HG03139 (cell line): ENCODE measurements at regions not wholly inside any gene's neighbourhood (a gene's known extent, or its start where the extent isn't known, plus 50 kb on each side); places are given as distances from the start of the nearest gene placed in this dataset.

ENCODE experiments used
- ATAC-seq: cut with Tn5 transposase; IDR thresholded peaks from one replicate; pipeline ENCODE4 v1.9.1; 2021; ENCODE audit not compliant: unreplicated experiment

DNA sequence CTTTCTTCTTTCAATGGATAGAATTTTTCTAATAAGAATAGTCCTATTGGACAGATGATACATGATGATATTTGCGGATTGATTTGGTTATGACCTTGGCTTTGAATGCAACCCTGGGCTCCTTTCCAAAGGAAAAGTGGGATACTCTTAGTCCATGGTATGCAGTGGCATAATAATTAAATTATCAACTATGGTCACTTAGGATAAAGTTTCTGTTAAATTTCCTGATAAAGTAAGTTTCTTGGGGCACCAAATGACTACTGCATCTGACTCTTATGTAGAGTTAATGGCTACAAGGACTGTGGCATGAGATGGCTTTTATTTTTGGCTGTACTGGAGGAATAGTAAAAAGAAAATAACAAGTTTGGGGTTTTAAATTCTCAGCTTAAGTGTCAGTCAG lies 126.7 kb downstream of the QPCT start:
- ATAC-seq: no peak

DNA sequence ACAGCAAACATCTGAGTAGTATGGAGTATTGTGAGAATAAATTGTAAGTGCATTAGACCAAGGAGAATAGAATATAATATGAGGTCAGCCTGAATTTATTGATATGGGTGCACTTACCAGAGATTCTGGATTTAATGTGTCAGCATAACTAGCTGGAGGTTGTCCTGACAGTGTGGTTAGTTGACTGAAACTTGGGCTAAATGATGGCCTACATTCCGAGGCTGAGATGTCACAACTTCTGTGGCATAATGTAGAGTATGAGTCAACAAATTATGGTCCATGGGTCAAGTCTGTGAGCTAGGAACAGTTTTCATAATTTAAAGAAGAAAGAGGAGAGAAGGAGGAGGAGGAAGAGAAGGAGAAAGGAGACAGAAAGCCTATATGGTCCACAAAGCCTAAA lies 127.6 kb downstream of the QPCT start:
- ATAC-seq: no peak

DNA sequence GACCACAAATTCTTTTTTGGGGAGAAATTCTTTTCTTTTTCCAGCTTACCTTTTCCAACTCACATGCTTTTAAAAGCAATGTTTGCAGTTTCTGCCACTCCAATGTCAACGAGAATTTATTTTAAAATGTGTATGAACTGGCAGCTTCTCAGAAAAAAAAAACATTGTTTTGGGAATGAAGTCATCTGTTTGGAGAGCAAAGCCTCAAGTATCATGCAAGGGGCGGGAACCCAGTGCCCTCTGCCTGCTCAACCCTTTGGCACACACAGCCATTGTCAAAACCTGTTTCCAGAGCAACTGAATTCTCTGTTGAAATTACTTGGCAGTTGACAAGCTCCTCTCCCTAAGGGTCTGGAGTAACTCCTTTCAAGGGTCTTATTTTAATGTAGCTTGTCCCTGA lies 128.5 kb downstream of the QPCT start:
- no peak for ATAC-seq

DNA sequence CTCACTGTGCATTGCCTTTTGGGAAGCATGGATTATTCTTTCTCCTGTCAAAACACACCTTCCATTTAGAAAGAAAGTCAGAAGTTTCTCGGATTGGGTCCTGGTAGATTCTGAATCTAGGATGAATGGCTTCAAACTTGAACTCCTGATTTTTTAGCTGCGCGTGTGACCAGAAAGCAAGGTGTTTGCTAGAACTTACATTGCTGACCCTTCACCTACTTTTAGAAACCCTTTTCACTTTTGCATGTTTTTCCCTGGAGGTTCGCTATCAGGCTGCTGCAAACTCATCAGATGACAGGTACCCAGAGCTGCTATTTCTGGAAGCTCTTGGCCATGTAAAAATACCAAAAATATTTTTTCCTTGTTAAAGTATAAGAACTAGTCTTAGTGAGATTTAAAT lies 132.0 kb downstream of the QPCT start:
- ATAC-seq: no peak

DNA sequence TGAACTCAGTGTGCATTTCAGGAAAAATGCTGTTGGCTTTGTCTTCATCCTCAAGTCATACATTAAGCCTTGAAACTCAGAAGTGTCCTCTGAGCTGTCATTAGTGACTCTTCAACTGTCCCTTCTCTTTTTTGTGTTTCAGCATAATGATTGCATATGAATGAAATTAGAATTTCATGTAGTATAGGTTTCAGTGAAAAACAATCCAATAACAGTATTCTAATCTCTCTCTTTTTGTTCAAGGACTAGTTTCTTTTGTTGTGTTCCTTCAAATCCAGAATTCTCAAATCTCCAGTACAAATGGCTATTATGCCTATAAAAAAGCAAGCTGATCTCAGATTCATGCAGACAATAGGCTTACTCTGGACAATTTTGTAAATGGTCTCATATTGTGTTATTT lies 133.5 kb downstream of the QPCT start:
- ATAC-seq: no peak

DNA sequence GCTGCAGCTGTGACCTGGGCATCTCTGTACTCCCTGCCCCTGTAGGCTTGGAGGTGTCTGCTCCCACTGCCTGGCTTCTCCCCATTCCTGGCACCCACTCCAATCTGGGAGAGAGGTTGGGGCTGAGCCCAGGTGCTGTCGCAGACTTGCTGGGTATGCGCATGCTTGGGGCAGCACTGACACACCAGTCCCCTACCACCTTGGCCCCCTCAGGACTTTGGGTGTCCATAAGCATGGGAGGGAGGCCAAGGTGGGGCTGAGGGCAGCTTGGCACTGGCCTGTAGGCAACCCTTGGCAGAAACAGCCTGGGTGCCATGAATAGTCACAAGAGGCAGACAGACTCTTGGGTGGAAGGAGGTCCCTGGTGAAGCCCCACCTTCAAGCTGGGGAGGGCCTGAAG lies 136.8 kb downstream of the QPCT start:
- no peak for ATAC-seq

DNA sequence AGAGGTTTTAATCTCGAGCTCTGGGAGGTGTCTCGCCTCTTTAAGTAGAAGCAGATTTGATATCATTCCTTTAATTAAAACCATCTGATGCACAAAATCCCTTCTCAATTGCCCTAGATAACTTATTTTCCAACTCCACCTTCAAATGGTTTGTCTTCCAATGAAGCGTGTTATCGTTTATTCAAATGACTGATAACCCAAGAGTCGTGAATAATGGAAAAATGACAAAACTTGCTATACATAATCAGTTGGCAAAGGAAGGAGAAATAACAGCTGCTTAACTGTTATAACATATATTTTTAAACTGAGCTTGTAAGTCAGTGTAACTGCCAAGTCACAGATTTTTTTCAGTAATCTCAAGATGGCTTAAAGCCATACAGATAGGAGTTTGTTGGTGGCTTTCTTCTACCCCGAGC lies 144.6 kb downstream of the QPCT start:
- no peak for ATAC-seq

DNA sequence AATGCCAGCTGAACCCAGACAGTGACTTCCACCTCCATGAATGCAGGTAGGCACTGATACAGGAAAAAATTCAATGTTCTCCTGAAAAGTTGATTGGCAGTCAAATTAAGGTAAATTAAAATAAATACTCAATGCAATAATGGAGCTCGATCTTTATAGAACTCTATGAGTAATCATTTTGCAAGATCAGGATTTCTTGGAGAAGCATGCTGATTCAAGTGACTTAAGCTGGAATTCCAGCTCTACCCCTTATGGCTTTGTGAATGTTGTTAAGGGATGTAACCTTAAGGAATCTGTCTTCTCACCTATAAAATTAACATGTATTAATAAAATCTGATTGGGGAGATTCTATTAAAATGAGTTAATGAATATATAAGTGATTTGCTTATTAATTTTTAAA lies 145.1 kb downstream of the QPCT start:
- no peak for ATAC-seq

DNA sequence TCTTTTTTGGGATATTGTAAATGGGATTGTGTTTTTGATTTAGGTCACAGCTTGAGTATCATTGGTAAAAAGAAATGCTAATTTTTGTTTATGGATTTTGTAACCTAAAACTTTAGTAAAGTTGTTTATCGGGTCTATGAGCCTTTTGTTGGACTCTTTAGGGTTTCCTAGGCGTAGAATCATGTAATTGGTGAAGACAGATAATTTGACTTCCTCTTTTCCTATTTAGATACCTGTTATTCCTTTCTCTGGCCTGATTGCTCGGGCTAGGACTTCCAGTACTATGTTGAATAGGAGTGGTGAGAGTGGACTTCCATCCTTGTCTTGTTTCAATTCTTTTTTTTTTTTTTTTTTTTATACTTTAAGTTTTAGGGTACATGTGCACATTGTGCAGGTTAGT lies 149.0 kb downstream of the QPCT start:
- no peak for ATAC-seq

DNA sequence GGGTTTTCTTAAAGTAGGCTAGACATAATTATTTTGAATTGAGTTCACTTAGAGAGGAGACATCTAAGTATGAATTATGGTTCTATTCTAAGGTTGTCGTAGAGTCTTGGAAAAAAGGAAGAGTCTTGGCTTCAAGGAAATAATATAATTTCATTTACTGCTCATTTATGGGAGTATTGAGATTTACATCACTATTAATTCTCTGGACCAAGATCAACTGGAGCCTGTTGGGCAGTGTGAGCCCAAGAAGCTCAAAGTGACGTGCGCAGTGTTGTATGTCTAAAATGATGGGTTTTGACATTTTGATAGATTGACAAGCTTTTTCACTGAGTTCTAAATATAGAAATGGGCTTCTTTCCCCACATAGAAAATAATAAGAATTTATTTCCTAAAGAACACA lies 154.7 kb downstream of the QPCT start:
- no peak for ATAC-seq

DNA sequence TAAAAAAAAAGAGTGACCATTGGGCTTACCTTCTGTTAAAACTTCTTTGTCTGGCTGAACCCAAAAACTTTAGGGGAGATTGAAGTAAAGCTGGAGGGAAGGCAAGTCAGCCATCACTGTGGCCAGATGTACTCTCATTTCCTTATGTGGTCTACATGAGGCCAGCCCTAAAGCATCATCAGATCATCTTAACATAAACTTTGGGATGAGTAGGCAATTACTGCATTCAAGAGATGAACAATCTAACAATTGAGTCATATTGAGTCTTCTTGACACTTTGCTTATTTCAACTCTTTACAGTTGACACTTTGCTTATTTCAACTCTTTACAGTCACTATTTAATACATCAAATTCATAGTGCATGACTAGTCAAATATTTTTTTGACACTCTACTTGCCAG lies 155.6 kb downstream of the QPCT start:
- no peak for ATAC-seq

DNA sequence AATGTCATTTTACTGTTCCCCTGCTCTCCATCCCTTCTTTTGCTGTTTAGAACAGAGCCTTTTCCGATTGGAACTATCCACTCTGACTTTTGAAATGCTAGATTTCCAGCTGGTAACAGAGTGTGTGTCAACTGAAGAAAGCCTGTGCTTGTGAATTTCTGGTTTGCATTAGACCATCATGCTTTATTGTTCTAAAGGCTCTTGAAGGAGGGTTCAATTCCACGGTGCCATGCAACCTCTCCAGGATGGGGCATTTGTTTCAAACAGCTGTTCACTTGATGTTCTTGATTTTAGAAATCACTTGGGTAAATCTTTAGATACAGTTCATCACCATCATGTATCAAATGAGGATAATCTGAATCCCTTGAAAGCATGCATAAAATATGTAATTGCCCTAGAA lies 156.7 kb downstream of the QPCT start:
- ATAC-seq: no peak

DNA sequence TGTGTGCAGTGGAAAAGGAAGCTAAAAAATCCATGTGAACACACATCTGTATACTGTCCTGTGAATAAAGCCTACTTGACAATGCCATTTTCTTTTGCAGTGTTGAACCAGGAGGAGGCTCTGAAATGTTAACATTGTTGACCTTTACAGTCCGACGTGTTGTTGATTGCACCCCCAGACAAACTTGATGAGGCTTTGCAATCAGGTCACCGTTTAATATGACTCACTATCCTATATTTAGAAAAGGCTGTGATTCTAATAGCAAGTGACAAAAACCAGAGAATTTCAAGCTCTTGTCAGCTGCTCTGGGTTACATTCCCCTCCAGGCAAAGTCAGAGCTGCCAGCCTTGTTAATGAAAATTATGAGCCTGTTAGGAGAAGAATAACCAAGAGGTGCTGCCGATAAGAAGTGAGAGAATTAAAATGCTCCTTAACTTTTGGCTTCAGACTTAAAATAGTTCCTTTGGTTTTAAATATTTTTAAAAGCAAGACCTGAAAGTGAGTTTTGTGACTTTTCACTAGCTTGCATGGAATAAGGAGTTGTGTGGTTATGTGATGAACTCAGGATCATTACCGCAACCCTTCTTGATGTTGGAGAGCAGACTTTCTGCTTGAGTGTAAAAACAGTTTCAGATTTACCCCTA lies 162.1 kb downstream of the QPCT start:
- ATAC-seq: no peak

DNA sequence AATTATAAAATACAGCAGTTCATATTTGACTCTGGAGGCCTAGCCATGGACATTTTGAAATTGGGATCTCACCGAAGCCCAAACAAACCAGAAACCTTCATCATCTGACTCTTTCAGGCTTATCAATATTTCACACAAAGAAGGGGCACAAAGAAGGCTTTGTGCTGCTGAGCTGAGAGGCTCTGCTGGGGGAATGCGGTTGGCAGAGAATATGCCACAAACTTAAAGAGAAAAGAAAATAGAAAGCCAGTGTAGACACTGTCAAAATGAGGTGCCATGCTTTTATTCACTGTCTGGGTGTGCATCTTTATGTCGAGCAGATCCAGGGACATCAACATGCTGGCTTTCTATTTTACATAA lies 162.6 kb downstream of the QPCT start:
- no peak for ATAC-seq

DNA sequence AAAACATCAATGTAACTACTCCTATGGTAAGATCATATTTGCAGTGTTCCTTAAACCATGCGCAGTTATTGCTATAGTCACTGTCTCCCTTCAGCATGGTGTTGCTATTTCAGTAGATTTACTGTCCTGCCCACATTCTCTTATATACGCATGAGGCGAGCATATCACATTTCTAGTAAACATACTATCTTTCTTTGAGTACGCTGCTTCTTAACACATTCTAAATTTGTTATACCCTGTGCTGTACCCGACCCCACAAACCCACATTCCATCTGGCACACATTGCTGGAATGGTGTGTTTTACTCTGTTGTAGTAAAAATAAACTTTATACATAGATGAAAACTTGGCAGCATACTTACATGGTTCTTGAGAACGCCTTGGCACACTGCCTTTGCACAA lies 163.3 kb downstream of the QPCT start:
- no peak for ATAC-seq

DNA sequence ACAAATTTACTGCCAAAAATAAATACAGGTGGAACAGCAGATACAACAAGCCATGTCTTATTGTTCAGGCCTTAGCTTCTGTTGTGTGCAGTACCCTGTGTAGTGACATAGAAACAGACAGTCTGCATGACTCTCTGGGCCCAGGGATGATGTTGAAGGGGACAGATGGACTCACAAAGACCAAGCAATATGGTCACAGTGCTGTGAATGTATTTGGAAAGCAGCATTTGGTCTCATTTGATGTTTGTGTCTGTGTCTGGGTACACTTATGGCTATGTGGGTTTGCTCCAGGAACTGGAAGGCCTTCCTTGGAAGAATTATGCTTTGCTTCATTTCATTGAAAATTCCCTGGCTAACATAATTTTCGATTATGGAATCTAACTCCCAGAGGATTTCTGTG lies 158.5 kb downstream of the CDC42EP3 start:
- ATAC-seq: no peak

DNA sequence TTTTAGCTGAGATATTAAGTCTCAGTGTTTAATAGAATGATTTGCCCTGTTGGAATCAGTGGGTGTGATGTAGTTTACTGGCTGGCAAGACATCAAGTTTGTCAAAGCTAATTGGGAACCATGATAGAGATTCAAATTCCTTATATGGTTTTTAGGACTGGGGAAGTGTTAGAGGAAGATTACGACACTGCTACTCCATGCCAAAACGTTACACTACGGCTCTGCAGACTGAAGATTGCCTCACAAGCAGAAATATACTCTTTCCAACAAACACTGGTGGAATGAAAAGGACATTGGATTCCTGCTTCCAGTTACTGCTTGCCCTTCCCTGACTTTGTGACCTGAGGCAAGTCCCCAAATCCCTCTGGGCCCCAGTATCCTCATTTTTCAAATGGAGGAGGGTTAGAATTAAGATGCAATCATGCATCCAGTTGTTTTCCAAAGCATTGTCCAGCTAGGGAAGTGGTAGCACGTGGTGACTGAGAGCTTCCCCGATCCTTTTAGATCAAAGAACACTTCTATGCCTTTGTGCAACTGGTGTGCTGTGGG lies 147.6 kb downstream of the CDC42EP3 start:
- ATAC-seq: no peak

DNA sequence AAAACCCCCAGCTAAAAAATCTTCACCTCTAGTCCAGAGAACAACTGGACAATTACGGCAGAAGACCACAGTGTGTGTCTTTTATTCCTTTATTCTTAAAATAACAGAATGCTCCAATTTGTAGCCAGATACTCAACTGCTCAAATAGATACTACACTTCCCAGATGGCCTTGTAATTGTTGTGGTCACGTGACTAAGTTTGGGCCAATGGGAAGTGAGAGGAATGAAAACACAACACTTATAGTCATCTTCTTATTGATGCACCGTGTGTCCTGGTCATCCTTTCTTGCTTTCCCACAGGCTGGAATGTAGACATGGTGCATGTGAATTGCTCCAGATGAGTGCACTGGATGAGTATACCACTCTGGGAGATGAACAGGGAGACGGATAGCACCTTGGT lies 145.1 kb downstream of the CDC42EP3 start:
- no peak for ATAC-seq

DNA sequence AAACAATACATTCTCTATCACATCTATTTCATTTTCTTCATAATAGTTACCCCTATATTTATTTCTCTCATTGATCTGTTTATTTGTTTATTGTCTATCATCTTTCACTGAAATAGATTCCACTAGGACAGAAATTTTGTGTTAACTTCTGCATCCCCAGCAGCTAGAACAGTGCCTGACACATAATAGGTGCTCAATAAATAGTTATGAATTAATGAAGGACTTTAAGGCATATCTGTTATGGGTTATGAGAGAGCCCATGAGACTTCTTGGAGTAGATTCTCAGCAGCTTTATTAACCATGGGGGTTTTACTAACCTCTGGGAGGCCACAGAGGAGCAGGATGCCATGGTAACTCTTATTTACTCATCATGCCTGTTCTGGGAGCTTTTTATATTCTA lies 144.6 kb downstream of the CDC42EP3 start:
- ATAC-seq: no peak

DNA sequence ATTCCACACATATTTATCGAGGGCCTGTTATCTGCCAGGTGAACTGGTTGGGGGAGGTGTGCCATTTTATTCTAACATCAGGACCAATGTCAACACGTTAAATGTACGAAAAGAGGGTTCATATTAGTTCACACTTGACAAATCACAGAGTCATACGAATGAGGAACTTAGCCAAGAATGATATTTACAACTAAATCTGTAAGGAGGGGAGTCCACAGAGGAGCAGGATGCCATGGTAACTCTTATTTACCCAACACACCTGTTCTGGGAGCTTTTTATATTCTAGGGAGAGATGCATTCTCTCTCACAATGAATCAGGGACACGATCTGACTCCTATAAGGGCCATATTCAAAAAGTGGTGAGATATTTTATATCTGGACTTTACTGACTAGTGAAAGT lies 144.1 kb downstream of the CDC42EP3 start:
- no peak for ATAC-seq

DNA sequence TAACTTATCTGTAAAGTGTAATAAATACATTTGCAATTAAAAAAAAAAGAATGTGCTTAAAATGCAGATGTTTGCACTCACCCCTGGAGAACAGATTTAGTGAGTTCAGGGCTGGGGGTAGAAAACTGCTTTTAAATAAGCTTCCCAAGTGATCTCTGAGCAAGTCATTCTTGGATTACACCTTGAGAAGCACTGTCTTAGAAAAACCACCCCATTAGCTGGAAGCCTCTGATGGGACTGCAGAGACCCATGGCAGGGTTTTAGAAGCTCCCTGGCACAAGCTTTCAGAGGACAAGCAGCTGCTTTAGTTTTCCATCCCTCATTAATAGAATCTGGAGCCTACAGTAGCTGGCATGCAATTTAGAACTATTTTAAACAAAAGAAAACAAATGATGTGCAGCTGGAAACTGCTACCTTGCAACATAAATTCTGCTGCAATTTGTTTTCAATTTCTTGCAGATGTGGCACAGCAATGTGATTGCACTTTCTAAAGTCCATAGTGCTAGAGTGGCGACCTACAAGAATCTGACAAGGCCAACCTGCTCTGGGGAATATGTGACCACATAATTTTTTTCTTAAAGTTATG lies 141.5 kb downstream of the CDC42EP3 start:
- no peak for ATAC-seq

DNA sequence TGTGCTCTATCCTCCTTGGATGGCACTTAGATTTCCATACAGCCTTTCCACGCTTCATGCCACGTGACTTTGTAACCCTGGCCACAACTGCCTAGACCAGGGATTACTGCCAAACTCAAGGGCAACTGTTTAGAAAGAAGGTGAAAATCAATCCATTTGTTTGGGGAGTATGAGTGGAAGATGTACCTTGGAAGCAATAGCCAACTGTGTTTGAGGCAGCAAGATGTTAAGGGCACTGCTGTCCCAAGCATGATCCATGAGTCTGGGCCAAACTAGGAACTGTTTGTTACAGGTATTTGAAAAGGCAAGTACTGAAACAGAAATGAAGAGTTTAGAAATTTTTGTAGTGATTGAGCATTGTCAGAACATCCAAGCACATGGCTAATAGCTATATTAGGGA lies 138.9 kb downstream of the CDC42EP3 start:
- no peak for ATAC-seq

DNA sequence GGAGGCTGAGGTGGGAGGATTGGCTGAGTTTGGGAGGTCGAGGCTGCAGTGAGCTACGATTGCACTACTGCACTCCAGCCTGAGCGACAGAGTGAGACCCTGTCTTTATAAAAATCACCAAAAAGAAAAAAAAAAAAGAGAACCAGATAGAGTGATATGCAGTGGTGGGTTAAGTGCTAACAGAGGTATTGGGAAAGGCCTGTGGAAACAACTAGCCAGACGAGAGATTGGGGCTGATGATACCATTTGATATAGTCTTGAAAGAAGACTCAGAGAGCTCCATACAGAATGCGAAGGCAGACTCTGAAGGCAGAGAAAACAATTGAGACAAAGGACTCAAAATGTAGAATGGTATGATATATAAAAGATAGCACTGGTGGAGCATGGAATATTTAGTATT lies 134.1 kb downstream of the CDC42EP3 start:
- no peak for ATAC-seq
